Natural killer cell (primary cell): ENCODE measurements at regions not wholly inside any gene's neighbourhood (a gene's known extent, or its start where the extent isn't known, plus 50 kb on each side); places are given as distances from the start of the nearest gene placed in this dataset.

Experiments used
- ATAC-seq, 3 donors: fragments of 150-1000 bp in 2 of 3; fragments of 200-7000 bp in 1 of 3; cut with Tn5 transposase; 1 replicate in 1 of 3; 2 replicates in 2 of 3; pipeline ENCODE4 v1.10.0; 2021; ENCODE audit warnings: mild to moderate bottlenecking in 2 of 3, moderate library complexity in 2 of 3
- DNase-seq, 2 donors: peaks; one replicate each; pipeline versions ENCODE4 v3.0.0 to v3.0.0-alpha.2; 2013 to 2021; ENCODE audit warnings: mixed read lengths in 1 of 2
- H3K27ac ChIP-seq: one replicate; pipeline ENCODE4 v1.5.1; 2013; ENCODE audit warnings: mild to moderate bottlenecking, low read length
- H3K27me3 ChIP-seq: one replicate; pipeline ENCODE4 v1.6.1; 2013; ENCODE audit warnings: low read length; ENCODE audit not compliant: control insufficient read depth, insufficient read depth
- H3K36me3 ChIP-seq: one replicate; pipeline ENCODE4 v1.6.1; 2013; ENCODE audit warnings: low read length; ENCODE audit not compliant: control insufficient read depth, insufficient read depth
- H3K4me1 ChIP-seq: one replicate; pipeline ENCODE4 v1.6.1; 2013; ENCODE audit warnings: low read length; ENCODE audit not compliant: control insufficient read depth, insufficient read depth
- H3K4me3 ChIP-seq: one replicate; pipeline ENCODE4 v1.5.1; 2013; ENCODE audit warnings: low read length
- H3K9me3 ChIP-seq: one replicate; pipeline ENCODE4 v1.6.1; 2013; ENCODE audit warnings: low read length; ENCODE audit not compliant: control insufficient read depth, insufficient read depth
- H3K27ac Mint-ChIP-seq, 2 donors: one replicate each; pipeline ENCODE4 v1.8.0; 2022; ENCODE audit warnings: mild to moderate bottlenecking in 2 of 2, mixed read lengths in 2 of 2, moderate library complexity in 1 of 2
- H3K27me3 Mint-ChIP-seq, 2 donors: one replicate each; pipeline ENCODE4 v1.8.0; 2022; ENCODE audit warnings: low read depth in 2 of 2, mixed read lengths in 2 of 2
- H3K36me3 Mint-ChIP-seq: one replicate; pipeline ENCODE4 v1.8.0; 2022; ENCODE audit warnings: mixed read lengths
- H3K4me1 Mint-ChIP-seq, 2 donors: one replicate each; pipeline ENCODE4 v1.8.0; 2022; ENCODE audit warnings: mixed read lengths in 2 of 2
- H3K4me3 Mint-ChIP-seq: one replicate; pipeline ENCODE4 v1.8.0; 2022; ENCODE audit warnings: mild to moderate bottlenecking, moderate library complexity, mixed read lengths
- H3K9me3 Mint-ChIP-seq, 2 donors: one replicate each; pipeline ENCODE4 v1.8.0; 2022; ENCODE audit warnings: mixed read lengths in 2 of 2
- WGBS: methylation state at CpG from one replicate; pipeline ENCODE4 v1.1.7; 2013; ENCODE audit warnings: missing lambda C conversion rate; ENCODE audit not compliant: insufficient coverage; 5-methylcytosine and 5-hydroxymethylcytosine counted together
- intact Hi-C: fragments of 100-400 bp; cut with micrococcal nuclease; formaldehyde crosslinking; loops from one replicate; pipeline ENCODE4 v1.14.2; 2022
- TF ChIP-seq, protein P1 (sequence below): fragments of 200-600 bp; IDR thresholded peaks from one replicate; pipeline ENCODE4 v1.8.0; 2022; ENCODE audit warnings: antibody characterized with exemption

DNA sequence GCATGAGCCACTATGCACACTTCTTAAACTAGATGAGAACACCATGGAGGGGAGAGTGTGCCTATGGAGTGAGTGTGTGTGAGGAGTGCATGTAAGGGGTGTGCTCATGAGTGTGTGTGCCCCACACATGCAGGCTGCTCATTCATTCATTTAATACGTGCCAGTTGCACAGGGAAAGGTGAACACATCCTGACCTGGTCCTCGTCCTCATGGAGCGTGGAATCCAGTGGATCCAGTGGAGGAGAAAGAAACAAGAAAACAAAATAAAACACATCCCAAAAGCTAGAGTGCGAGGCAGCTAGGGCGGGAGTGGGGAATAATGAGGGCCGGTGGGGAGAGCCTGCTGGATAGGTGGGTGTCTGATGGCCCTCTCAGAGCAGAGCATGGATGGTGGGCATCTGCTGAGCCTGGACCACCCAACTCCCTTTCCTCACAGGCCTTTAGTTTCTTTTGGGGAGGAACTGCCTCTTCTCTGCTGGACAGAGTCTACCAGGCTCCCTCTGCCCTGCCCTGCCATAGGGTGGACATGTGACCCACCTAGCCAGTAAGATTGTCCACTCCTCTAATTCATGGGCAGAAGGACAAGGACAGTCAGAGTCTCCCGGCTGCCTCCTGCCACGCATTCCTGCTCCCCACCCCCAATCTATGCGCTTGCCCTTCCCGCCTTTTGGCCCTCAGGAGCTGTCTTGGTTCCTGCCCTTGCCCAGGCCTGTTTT, 204.3 kb downstream of the RAB11FIP4 start:
- DNase-seq (no peak), ATAC-seq (no peak)
- no peak overlapping the region for H3K4me3 Mint-ChIP-seq
- no peaks in the 10 kb centered on the region for H3K36me3 Mint-ChIP-seq
- H3K4me3 ChIP-seq = no peak overlapping the region
- H3K36me3 ChIP-seq = no peaks in the 10 kb centered on the region
- H3K4me1 ChIP-seq = peaks cover 14% of the 10 kb centered on the region
- no peaks in the 10 kb centered on the region for H3K27me3 ChIP-seq
- TF ChIP-seq, protein P1, sequence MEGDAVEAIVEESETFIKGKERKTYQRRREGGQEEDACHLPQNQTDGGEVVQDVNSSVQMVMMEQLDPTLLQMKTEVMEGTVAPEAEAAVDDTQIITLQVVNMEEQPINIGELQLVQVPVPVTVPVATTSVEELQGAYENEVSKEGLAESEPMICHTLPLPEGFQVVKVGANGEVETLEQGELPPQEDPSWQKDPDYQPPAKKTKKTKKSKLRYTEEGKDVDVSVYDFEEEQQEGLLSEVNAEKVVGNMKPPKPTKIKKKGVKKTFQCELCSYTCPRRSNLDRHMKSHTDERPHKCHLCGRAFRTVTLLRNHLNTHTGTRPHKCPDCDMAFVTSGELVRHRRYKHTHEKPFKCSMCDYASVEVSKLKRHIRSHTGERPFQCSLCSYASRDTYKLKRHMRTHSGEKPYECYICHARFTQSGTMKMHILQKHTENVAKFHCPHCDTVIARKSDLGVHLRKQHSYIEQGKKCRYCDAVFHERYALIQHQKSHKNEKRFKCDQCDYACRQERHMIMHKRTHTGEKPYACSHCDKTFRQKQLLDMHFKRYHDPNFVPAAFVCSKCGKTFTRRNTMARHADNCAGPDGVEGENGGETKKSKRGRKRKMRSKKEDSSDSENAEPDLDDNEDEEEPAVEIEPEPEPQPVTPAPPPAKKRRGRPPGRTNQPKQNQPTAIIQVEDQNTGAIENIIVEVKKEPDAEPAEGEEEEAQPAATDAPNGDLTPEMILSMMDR = no peak
- H3K27ac ChIP-seq = no peak overlapping the region
- no peaks in the 10 kb centered on the region for H3K27me3 Mint-ChIP-seq
- no peaks in the 10 kb centered on the region for H3K9me3 ChIP-seq
- peaks cover 0 to 11% of the 10 kb centered on the region in 2 donors for H3K4me1 Mint-ChIP-seq
- no peaks in the 10 kb centered on the region for H3K9me3 Mint-ChIP-seq
- WGBS = 97% methylated on average over 8 of the region's 10 CpGs
- intact Hi-C loops = no loop called here
- H3K27ac Mint-ChIP-seq = no peak overlapping the region

DNA sequence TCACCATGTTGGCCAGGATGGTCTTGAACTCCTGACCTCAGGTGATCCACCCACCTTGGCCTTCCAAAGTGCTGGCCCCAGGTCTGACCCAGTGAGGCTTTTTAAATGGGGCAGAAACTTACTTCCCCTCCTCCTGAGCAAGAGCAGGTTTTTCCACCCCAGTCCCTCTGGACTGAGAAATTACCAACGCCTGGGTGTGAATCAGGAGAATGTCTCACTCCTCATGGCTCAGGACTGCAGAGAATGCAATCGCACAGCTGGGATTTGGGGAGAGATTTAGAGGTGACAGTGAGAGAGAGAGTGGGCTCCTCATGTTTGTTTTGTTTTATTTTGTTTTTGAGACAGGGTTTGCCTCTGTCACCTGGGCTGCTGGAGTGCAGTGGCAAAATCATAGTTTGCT, 203.6 kb downstream of the RAB11FIP4 start:
- intact Hi-C loops = no loop called here
- H3K27me3 Mint-ChIP-seq = no peaks in the 10 kb centered on the region

DNA sequence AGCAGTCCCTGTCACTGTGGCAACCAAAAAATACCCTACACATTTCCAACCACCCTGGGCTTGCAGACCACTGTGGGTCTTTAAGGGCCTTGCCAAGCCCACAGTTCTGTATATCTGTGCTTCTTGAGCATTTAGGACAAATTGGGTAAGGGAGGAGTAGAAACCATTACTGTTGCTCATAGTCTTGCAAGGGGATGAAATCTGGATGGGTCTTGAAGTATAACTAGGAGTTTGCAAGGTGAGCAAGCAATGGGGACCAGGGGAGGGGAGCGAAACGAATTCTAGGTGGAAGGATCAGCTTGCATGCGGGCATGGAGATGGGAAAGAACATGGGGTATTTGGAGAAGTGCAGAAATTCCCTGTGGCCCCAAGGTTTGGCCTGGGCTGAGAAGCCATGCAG, 202.9 kb downstream of the RAB11FIP4 start:
- Mint-ChIP-seq H3K9me3 (no peaks in the 10 kb centered on the region), H3K4me3 (no peak overlapping the region), H3K4me1 (peaks cover 0 to 11% of the 10 kb centered on the region in 2 donors), H3K27ac (no peak overlapping the region), H3K36me3 (no peaks in the 10 kb centered on the region), H3K27me3 (no peaks in the 10 kb centered on the region)
- TF ChIP-seq, protein P1 = no peak
- no peaks in the 10 kb centered on the region for H3K9me3 ChIP-seq
- H3K36me3 ChIP-seq = no peaks in the 10 kb centered on the region
- WGBS = 95% methylated on average over 3 of the region's 3 CpGs
- peaks cover 14% of the 10 kb centered on the region for H3K4me1 ChIP-seq
- no peak overlapping the region for H3K27ac ChIP-seq
- no peak overlapping the region for H3K4me3 ChIP-seq
- intact Hi-C loops = no loop called here
- DNase-seq (no peak), ATAC-seq (no peak)
- H3K27me3 ChIP-seq = no peaks in the 10 kb centered on the region

More for the DNA sequence above, 203.6 kb downstream of the RAB11FIP4 start:
- Mint-ChIP-seq H3K9me3 (no peaks in the 10 kb centered on the region), H3K4me1 (peaks cover 0 to 11% of the 10 kb centered on the region in 2 donors), H3K36me3 (no peaks in the 10 kb centered on the region), H3K4me3 (no peak overlapping the region), H3K27ac (no peak overlapping the region)
- TF ChIP-seq, protein P1 = no peak
- DNase-seq = no peak
- Histone ChIP-seq H3K36me3 (no peaks in the 10 kb centered on the region), H3K27ac (no peak overlapping the region), H3K4me1 (peaks cover 14% of the 10 kb centered on the region), H3K4me3 (no peak overlapping the region), H3K9me3 (no peaks in the 10 kb centered on the region), H3K27me3 (no peaks in the 10 kb centered on the region)
- WGBS = 92% methylated on average over 2 of the region's 2 CpGs
- ATAC-seq = no peak

DNA sequence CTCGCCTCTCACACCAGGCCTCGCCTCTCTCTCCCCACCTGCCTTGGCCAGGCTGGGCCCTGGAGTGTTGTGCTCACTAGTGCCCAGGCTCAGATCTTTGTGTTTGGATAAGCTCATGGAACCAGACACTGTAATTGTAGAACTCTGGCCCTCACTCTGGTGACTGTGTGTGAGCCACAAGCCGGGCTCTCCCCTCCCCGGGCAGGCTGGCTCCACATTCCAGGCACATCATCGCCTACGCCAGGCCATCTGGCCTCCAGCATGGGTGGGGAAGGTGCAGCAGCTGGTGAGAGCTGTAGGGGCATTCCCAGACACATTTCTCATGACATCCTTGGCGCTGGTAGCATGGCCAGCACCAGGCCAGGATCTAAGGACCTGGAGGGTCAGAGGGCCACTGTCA, 202.3 kb downstream of the RAB11FIP4 start:
- Histone ChIP-seq H3K9me3 (no peaks in the 10 kb centered on the region), H3K4me1 (peaks cover 14% of the 10 kb centered on the region), H3K27me3 (no peaks in the 10 kb centered on the region), H3K36me3 (no peaks in the 10 kb centered on the region), H3K27ac (no peak overlapping the region), H3K4me3 (no peak overlapping the region)
- ATAC-seq (no peak), DNase-seq (no peak)
- 81% methylated on average over 7 of the region's 7 CpGs for WGBS
- Mint-ChIP-seq H3K27ac (no peak overlapping the region), H3K4me1 (peaks cover 0 to 11% of the 10 kb centered on the region in 2 donors), H3K9me3 (no peaks in the 10 kb centered on the region), H3K4me3 (no peak overlapping the region), H3K27me3 (no peaks in the 10 kb centered on the region), H3K36me3 (no peaks in the 10 kb centered on the region)
- TF ChIP-seq, protein P1 = no peak
- intact Hi-C loops = no loop called here
